Type B pancreatic cell (in vitro differentiated cells): ENCODE measurements at regions not wholly inside any gene's neighbourhood (a gene's known extent, or its start where the extent isn't known, plus 50 kb on each side); places are given as distances from the start of the nearest gene placed in this dataset.

Experiments used
- DNase-seq: peaks from one replicate; pipeline ENCODE4 v3.0.0; 2021; ENCODE audit warnings: mixed read lengths; ENCODE audit not compliant: unreplicated experiment; ENCODE audit errors: extremely low spot score
- H3K27ac Mint-ChIP-seq: 2 replicates; pipeline ENCODE4 v1.8.0; 2021; ENCODE audit warnings: mild to moderate bottlenecking, mixed read lengths
- H3K27me3 Mint-ChIP-seq: 2 replicates; pipeline ENCODE4 v1.8.0; 2021; ENCODE audit warnings: mixed read lengths
- H3K36me3 Mint-ChIP-seq: 2 replicates; pipeline ENCODE4 v1.8.0; 2021; ENCODE audit warnings: mixed read lengths
- H3K4me1 Mint-ChIP-seq: one replicate; pipeline ENCODE4 v1.8.0; 2021; ENCODE audit warnings: mixed read lengths; ENCODE audit not compliant: unreplicated experiment
- H3K4me3 Mint-ChIP-seq: 2 replicates; pipeline ENCODE4 v1.8.0; 2021; ENCODE audit warnings: mild to moderate bottlenecking, mixed read lengths
- H3K9me3 Mint-ChIP-seq: 2 replicates; pipeline ENCODE4 v1.8.0; 2021; ENCODE audit warnings: mixed read lengths
- CTCF ChIP-seq: fragments of 200-600 bp; sonication (generic); conservative IDR thresholded peaks from 2 replicates; pipeline ENCODE4 v1.5.0; 2021; ENCODE audit warnings: antibody characterized with exemption, mild to moderate bottlenecking

- DNase-seq: no peak
- H3K4me3 Mint-ChIP-seq: no peak overlapping the region
- H3K27me3 Mint-ChIP-seq: peaks cover 3% of the 10 kb centered on the region
- peaks cover 10% of the 10 kb centered on the region for H3K9me3 Mint-ChIP-seq
- TF ChIP-seq CTCF: no peak
- peak overlapping the region; percentile 74 for H3K27ac Mint-ChIP-seq
- no peaks in the 10 kb centered on the region for H3K36me3 Mint-ChIP-seq
- H3K4me1 Mint-ChIP-seq: peaks cover 35% of the 10 kb centered on the region
These were observed 161.8 kb downstream of the PSMG1 start for GRCh38 chr21:39021478-39021832.

- Mint-ChIP-seq H3K4me3 (peak overlapping the region; percentile 45), H3K36me3 (no peaks in the 10 kb centered on the region), H3K4me1 (peaks cover 35% of the 10 kb centered on the region), H3K9me3 (peaks cover 6% of the 10 kb centered on the region), H3K27ac (peak overlapping the region; percentile 74), H3K27me3 (peaks cover 3% of the 10 kb centered on the region)
- DNase-seq: no peak
- TF ChIP-seq CTCF: no peak
These were observed 162.3 kb downstream of the PSMG1 start for GRCh38 chr21:39020751-39021477.

GRCh38 chr21:39018730-39019129 is 164.5 kb downstream of the PSMG1 start:
- Mint-ChIP-seq H3K36me3 (no peaks in the 10 kb centered on the region), H3K27me3 (peaks cover 3% of the 10 kb centered on the region), H3K9me3 (no peaks in the 10 kb centered on the region), H3K27ac (no peak overlapping the region), H3K4me1 (peaks cover 31% of the 10 kb centered on the region), H3K4me3 (no peak overlapping the region)
- no peak for TF ChIP-seq CTCF
- no peak for DNase-seq

GRCh38 chr21:39016740-39017315 is 166.4 kb downstream of the PSMG1 start:
- Mint-ChIP-seq H3K27ac (no peak overlapping the region), H3K9me3 (no peaks in the 10 kb centered on the region), H3K36me3 (no peaks in the 10 kb centered on the region), H3K4me3 (no peak overlapping the region), H3K4me1 (peaks cover 26% of the 10 kb centered on the region), H3K27me3 (no peaks in the 10 kb centered on the region)
- DNase-seq: no peak
- TF ChIP-seq CTCF: no peak

GRCh38 chr21:39014747-39015146 is 168.5 kb downstream of the PSMG1 start:
- no peaks in the 10 kb centered on the region for H3K27me3 Mint-ChIP-seq

More at GRCh38 chr21:39014747-39015146, 168.5 kb downstream of the PSMG1 start:
- Mint-ChIP-seq H3K4me3 (no peak overlapping the region), H3K36me3 (no peaks in the 10 kb centered on the region), H3K4me1 (peaks cover 18% of the 10 kb centered on the region), H3K27ac (no peak overlapping the region), H3K9me3 (no peaks in the 10 kb centered on the region)
- no peak for DNase-seq
- no peak for TF ChIP-seq CTCF
